ENCODE measurements at regions not wholly inside any gene's neighbourhood (a gene's known extent, or its start where the extent isn't known, plus 50 kb on each side); places are given as distances from the start of the nearest gene placed in this dataset.
"Not testable (repeated sequence)": the region's sequence is repeated elsewhere in the genome, so short reads cannot be mapped to it uniquely, and the experiment has no call there.

DNA sequence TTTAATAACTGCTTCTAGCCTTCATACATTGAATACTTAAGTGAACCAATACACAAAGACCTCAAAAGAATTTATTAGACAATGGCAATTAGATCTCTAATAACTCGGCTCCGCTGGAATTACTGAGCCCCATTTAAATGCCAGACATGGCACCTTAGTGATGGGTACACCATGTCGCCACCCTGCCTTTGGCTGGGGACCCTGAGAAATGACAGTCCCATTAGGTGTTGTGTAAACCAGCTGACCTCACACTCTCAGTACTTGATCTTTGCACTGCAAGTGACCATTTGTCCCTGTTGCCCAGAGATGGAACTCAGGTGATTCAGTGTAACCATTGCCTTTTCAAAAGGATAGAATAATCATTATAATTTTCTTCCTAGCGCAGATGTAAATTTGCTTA, 144.6 kb upstream of the SMARCAD1 start:
- ATAC-seq, result no peak
- no peak for TF ChIP-seq TCF4 (CRISPR knock-in tag; IDR thresholded peaks at IDR 0.05; ENCODE audit: borderline replicate concordance)

DNA sequence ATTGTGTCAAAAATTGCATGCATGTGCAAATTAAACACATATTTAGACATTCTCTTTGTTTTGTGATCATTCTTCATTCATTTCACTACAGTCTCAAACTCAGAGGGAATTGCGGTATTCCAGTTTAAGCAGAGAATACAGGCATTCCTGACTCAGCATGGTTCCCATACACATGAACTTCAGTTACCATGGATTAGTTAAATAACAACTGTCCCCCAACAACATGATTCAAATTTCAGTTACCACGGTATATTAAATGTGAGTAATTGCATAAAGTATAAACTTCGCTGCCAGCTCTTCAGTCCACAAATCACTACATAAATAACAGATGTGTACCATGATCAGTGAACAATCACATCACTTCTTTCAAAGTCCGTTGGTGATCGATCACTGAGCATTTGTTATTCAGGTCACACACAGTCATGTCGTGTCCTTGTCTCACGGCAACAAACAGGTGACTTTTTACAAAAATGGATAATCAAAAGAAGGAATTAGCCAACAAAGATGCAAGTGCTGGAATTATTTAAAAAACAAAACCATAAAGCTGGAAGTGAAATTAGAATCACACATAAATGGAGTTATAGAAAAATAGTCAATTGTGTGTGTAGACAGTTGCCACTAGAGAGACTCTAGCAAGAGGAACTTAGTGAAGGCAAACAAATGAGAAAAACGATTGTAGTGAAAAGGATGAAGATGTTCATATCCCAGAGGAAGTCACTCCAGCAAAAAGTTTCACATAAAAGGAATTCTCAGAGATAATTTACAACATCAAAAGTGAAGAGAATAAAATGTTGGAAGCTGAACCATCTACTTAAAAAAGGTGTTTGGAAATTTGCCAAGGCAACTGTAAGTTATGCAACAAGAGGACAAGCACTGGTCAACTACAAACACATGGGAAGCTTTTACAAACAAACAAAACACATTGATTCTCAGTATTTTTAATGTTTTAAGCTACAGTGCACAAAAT, 138.6 kb upstream of the SMARCAD1 start:
- no peak for TF ChIP-seq ARNTL (CRISPR knock-in tag; IDR thresholded peaks at IDR 0.05; ENCODE audit: borderline replicate concordance, low read depth)
- TF ChIP-seq RARB (CRISPR knock-in tag; IDR thresholded peaks at IDR 0.05), result no peak
- no peak for TF ChIP-seq GLIS3 (CRISPR knock-in tag; IDR thresholded peaks at IDR 0.05)
- TF ChIP-seq, protein P1, sequence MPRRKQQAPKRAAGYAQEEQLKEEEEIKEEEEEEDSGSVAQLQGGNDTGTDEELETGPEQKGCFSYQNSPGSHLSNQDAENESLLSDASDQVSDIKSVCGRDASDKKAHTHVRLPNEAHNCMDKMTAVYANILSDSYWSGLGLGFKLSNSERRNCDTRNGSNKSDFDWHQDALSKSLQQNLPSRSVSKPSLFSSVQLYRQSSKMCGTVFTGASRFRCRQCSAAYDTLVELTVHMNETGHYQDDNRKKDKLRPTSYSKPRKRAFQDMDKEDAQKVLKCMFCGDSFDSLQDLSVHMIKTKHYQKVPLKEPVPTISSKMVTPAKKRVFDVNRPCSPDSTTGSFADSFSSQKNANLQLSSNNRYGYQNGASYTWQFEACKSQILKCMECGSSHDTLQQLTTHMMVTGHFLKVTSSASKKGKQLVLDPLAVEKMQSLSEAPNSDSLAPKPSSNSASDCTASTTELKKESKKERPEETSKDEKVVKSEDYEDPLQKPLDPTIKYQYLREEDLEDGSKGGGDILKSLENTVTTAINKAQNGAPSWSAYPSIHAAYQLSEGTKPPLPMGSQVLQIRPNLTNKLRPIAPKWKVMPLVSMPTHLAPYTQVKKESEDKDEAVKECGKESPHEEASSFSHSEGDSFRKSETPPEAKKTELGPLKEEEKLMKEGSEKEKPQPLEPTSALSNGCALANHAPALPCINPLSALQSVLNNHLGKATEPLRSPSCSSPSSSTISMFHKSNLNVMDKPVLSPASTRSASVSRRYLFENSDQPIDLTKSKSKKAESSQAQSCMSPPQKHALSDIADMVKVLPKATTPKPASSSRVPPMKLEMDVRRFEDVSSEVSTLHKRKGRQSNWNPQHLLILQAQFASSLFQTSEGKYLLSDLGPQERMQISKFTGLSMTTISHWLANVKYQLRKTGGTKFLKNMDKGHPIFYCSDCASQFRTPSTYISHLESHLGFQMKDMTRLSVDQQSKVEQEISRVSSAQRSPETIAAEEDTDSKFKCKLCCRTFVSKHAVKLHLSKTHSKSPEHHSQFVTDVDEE (CRISPR knock-in tag; IDR thresholded peaks at IDR 0.05), result no peak
- TF ChIP-seq OSR1 (CRISPR knock-in tag; IDR thresholded peaks at IDR 0.05), result no peak
- no peak for TF ChIP-seq ZNF565 (CRISPR knock-in tag; conservative IDR thresholded peaks at IDR 0.05; ENCODE audit: low read depth)
- TF ChIP-seq ZFP3 (CRISPR knock-in tag; IDR thresholded peaks at IDR 0.05), result no peak
- no peak for ATAC-seq

DNA sequence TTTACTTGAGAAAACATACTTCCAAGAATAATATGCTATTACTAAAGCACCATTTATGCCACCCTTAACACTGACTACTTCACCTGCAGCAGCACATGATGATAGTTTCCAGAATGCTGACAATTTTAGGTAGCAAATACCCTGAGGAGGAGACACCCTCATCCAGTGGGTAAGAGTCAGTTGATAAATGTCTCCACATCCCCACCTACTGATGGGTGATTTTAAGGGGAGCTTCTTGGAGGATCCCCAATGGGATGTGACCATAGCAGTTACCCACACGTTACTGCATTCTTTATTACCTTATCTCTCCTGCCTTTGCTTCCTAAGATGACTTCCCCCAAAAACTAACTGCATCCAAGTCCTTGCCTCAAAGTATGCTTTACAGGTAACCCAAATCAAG, 131.2 kb upstream of the SMARCAD1 start:
- TF ChIP-seq ESRRG (CRISPR knock-in tag; IDR thresholded peaks at IDR 0.05) (no peak), ZFP3 (CRISPR knock-in tag; IDR thresholded peaks at IDR 0.05) (no peak), SNAI2 (CRISPR knock-in tag; IDR thresholded peaks at IDR 0.05) (no peak), OSR1 (CRISPR knock-in tag; IDR thresholded peaks at IDR 0.05) (no peak), BACH2 (CRISPR knock-in tag; IDR thresholded peaks at IDR 0.05; ENCODE audit: borderline replicate concordance) (no peak), ARNTL (CRISPR knock-in tag; IDR thresholded peaks at IDR 0.05; ENCODE audit: borderline replicate concordance, low read depth) (no peak), ZNF565 (CRISPR knock-in tag; conservative IDR thresholded peaks at IDR 0.05; ENCODE audit: low read depth) (no peak), GLIS3 (CRISPR knock-in tag; IDR thresholded peaks at IDR 0.05) (no peak), ZFP30 (CRISPR knock-in tag; IDR thresholded peaks at IDR 0.05) (no peak)
- TF ChIP-seq, protein P2, sequence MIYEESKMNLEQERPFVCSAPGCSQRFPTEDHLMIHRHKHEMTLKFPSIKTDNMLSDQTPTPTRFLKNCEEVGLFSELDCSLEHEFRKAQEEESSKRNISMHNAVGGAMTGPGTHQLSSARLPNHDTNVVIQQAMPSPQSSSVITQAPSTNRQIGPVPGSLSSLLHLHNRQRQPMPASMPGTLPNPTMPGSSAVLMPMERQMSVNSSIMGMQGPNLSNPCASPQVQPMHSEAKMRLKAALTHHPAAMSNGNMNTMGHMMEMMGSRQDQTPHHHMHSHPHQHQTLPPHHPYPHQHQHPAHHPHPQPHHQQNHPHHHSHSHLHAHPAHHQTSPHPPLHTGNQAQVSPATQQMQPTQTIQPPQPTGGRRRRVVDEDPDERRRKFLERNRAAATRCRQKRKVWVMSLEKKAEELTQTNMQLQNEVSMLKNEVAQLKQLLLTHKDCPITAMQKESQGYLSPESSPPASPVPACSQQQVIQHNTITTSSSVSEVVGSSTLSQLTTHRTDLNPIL (CRISPR knock-in tag; IDR thresholded peaks at IDR 0.05; ENCODE audit: low read depth), result no peak

DNA sequence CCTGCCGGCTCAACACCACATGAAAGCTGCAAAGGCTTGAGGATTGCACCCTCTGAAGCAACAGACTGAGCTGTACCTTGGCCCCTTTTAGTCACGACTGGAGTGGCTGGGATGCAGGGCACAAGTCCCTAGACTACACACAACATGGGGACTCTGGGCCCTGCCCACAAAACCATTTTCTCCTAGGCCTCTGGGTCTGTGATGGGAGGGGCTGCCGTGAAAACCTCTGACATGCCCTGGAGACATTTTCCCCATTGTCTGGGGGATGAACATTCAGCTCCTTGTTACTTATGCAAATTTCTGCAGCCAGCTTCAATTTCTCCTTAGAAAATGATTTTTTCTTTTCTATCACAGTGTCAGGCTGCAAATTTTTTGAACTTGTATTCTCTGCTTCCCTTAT, 123.5 kb upstream of the SMARCAD1 start:
- no peak for TF ChIP-seq ZNF70 (CRISPR knock-in tag; IDR thresholded peaks at IDR 0.05)
- TF ChIP-seq RARB (CRISPR knock-in tag; IDR thresholded peaks at IDR 0.05), result no peak
- no peak for TF ChIP-seq ZFP30 (CRISPR knock-in tag; IDR thresholded peaks at IDR 0.05)
- TF ChIP-seq BACH2 (CRISPR knock-in tag; IDR thresholded peaks at IDR 0.05; ENCODE audit: borderline replicate concordance), result no peak
- TF ChIP-seq TOX (CRISPR knock-in tag; IDR thresholded peaks at IDR 0.05; ENCODE audit: borderline replicate concordance), result no peak
- TF ChIP-seq, protein P3, sequence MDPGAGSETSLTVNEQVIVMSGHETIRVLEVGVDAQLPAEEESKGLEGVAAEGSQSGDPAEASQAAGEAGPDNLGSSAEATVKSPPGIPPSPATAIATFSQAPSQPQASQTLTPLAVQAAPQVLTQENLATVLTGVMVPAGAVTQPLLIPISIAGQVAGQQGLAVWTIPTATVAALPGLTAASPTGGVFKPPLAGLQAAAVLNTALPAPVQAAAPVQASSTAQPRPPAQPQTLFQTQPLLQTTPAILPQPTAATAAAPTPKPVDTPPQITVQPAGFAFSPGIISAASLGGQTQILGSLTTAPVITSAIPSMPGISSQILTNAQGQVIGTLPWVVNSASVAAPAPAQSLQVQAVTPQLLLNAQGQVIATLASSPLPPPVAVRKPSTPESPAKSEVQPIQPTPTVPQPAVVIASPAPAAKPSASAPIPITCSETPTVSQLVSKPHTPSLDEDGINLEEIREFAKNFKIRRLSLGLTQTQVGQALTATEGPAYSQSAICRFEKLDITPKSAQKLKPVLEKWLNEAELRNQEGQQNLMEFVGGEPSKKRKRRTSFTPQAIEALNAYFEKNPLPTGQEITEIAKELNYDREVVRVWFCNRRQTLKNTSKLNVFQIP (CRISPR knock-in tag; IDR thresholded peaks at IDR 0.05; ENCODE audit: borderline replicate concordance, low read depth), result no peak
- TF ChIP-seq ZNF565 (CRISPR knock-in tag; conservative IDR thresholded peaks at IDR 0.05; ENCODE audit: low read depth), result no peak
- TF ChIP-seq, protein P4, sequence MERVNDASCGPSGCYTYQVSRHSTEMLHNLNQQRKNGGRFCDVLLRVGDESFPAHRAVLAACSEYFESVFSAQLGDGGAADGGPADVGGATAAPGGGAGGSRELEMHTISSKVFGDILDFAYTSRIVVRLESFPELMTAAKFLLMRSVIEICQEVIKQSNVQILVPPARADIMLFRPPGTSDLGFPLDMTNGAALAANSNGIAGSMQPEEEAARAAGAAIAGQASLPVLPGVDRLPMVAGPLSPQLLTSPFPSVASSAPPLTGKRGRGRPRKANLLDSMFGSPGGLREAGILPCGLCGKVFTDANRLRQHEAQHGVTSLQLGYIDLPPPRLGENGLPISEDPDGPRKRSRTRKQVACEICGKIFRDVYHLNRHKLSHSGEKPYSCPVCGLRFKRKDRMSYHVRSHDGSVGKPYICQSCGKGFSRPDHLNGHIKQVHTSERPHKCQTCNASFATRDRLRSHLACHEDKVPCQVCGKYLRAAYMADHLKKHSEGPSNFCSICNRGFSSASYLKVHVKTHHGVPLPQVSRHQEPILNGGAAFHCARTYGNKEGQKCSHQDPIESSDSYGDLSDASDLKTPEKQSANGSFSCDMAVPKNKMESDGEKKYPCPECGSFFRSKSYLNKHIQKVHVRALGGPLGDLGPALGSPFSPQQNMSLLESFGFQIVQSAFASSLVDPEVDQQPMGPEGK (CRISPR knock-in tag; IDR thresholded peaks at IDR 0.05; ENCODE audit: borderline replicate concordance), result no peak
- no peak for TF ChIP-seq TCF4 (CRISPR knock-in tag; IDR thresholded peaks at IDR 0.05; ENCODE audit: borderline replicate concordance)
- TF ChIP-seq OSR1 (CRISPR knock-in tag; IDR thresholded peaks at IDR 0.05), result no peak
- TF ChIP-seq ZNF8 (CRISPR knock-in tag; IDR thresholded peaks at IDR 0.05), result no peak
- no peak for TF ChIP-seq ESRRG (CRISPR knock-in tag; IDR thresholded peaks at IDR 0.05)
- TF ChIP-seq SNAI2 (CRISPR knock-in tag; IDR thresholded peaks at IDR 0.05), result no peak
- TF ChIP-seq, protein P2 (CRISPR knock-in tag; IDR thresholded peaks at IDR 0.05; ENCODE audit: low read depth), result no peak
- TF ChIP-seq ZFP3 (CRISPR knock-in tag; IDR thresholded peaks at IDR 0.05), result no peak
- no peak for ATAC-seq

More for the DNA sequence above, 131.2 kb upstream of the SMARCAD1 start:
- no peak for ATAC-seq

DNA sequence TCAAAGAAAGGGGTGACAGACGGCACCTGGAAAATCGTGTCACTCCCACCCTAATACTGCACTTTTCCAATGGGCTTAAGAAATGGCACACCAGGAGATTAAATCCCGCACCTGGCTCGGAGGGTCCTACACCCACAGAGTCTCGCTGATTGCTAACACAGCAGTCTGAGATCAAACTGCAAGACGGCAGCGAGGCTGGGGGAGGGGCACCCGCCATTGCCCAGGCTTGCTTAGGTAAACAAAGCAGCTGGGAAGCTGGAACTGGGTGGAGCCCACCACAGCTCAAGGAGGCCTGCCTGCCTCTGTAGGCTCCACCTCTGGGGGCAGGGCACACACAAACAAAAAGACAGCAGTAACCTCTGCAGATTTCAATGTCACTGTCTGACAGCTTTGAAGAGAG, 108.5 kb upstream of the SMARCAD1 start:
- ATAC-seq, result not testable (repeated sequence)
